Keratinocyte (primary cell): ENCODE measurements at regions not wholly inside any gene's neighbourhood (a gene's known extent, or its start where the extent isn't known, plus 50 kb on each side); places are given as distances from the start of the nearest gene placed in this dataset.
A peak's percentile ranks its signal among the peaks of the same experiment; 100 is the strongest.

Source experiments
- DNase-seq: peaks from one replicate; pipeline ENCODE4 v3.0.0-alpha.2; 2011; ENCODE audit warnings: low read depth, missing footprints, low spot score
- FAIRE-seq: peaks from 2 replicates; lab custom pipeline; 2011; peaks lifted over from hg19 to GRCh38; lab: Jason Lieb, UNC
- H2AFZ ChIP-seq: 2 replicates; pipeline ENCODE4 v1.6.0; 2012; ENCODE audit warnings: low read length, control low read depth, inconsistent platforms; ENCODE audit not compliant: control insufficient read depth
- H3K27ac ChIP-seq: 2 replicates; pipeline ENCODE4 v1.5.1; 2011; ENCODE audit warnings: low read length; ENCODE audit not compliant: control insufficient read depth, insufficient read depth
- H3K27me3 ChIP-seq: 3 replicates; pipeline ENCODE4 v1.6.0; 2011; ENCODE audit warnings: low read length; ENCODE audit not compliant: control insufficient read depth, insufficient read depth; ENCODE audit errors: extremely low read depth
- H3K36me3 ChIP-seq, 2 experiments: 2 replicates in 1 of 2; 3 replicates in 1 of 2; pipeline ENCODE4 v1.5.1; 2011; ENCODE audit warnings: low read length in 2 of 2, mild to moderate bottlenecking in 1 of 2; ENCODE audit not compliant: control insufficient read depth in 2 of 2, insufficient read depth in 2 of 2; ENCODE audit errors: extremely low read depth in 1 of 2
- H3K4me1 ChIP-seq: 3 replicates; pipeline ENCODE4 v1.5.1; 2011; ENCODE audit warnings: low read length; ENCODE audit not compliant: control insufficient read depth, insufficient read depth; ENCODE audit errors: extremely low read depth
- H3K4me2 ChIP-seq: 3 replicates; pipeline ENCODE4 v1.6.0; 2011; ENCODE audit warnings: low read depth, low read length; ENCODE audit not compliant: control insufficient read depth, insufficient read depth; ENCODE audit errors: extremely low read depth
- H3K4me3 ChIP-seq, 3 experiments: fragments of 200-600 bp in 1 of 3; sonication (generic) in 1 of 3; 2 replicates in 2 of 3; 3 replicates in 1 of 3; pipeline ENCODE4 v1.5.1; 2011 to 2016; ENCODE audit warnings: low read length in 3 of 3, mild to moderate bottlenecking in 3 of 3, control low read depth in 2 of 3, inconsistent platforms in 1 of 3, low read depth in 1 of 3, mixed read lengths in 1 of 3, mixed run types in 1 of 3, moderate library complexity in 1 of 3; ENCODE audit not compliant: control insufficient read depth in 2 of 3, insufficient read depth in 2 of 3; ENCODE audit errors: extremely low read depth in 1 of 3
- H3K79me2 ChIP-seq: 2 replicates; pipeline ENCODE4 v1.6.0; 2012; ENCODE audit warnings: low read length; ENCODE audit not compliant: control insufficient read depth, insufficient read depth
- H3K9ac ChIP-seq: 3 replicates; pipeline ENCODE4 v1.6.0; 2011; ENCODE audit warnings: low read length; ENCODE audit not compliant: control insufficient read depth, insufficient read depth; ENCODE audit errors: extremely low read depth
- H3K9me1 ChIP-seq: 3 replicates; pipeline ENCODE4 v1.6.0; 2011; ENCODE audit warnings: low read length; ENCODE audit not compliant: control insufficient read depth, insufficient read depth; ENCODE audit errors: extremely low read depth
- H3K9me3 ChIP-seq: 2 replicates; pipeline ENCODE4 v1.5.1; 2012; ENCODE audit warnings: low read depth, low read length; ENCODE audit not compliant: control insufficient read depth
- H4K20me1 ChIP-seq: 3 replicates; pipeline ENCODE4 v1.6.0; 2011; ENCODE audit warnings: low read length; ENCODE audit not compliant: control insufficient read depth, insufficient read depth; ENCODE audit errors: extremely low read depth
- EZH2 ChIP-seq: IDR thresholded peaks from one replicate; pipeline ENCODE4 v1.6.1; 2012; ENCODE audit warnings: inconsistent platforms, mild to moderate bottlenecking, low read length, moderate library complexity
- dilution Hi-C: fragments of 300-500 bp; cut with MboI; formaldehyde crosslinking; loops from one replicate; pipeline ENCODE4 v1.7.0; 2020; ENCODE audit warnings: low sequenced_read_pairs; ENCODE audit not compliant: extremely low pct_ligation_motif_present
- TF ChIP-seq, protein P1 (sequence below), 3 experiments: IDR thresholded peaks in 1 of 3; conservative IDR thresholded peaks in 1 of 3; optimal IDR thresholded peaks in 1 of 3; 2 replicates in 2 of 3; 3 replicates in 1 of 3; pipeline versions ENCODE3 to v1.5.1; 2011; ENCODE audit warnings: low read length in 3 of 3, mild to moderate bottlenecking in 3 of 3, moderate library complexity in 2 of 3, control low read depth in 1 of 3, inconsistent platforms in 1 of 3; ENCODE audit not compliant: insufficient read depth in 2 of 3; ENCODE audit errors: extremely low read depth in 1 of 3

GRCh38 chr2:78540255-78540654 is 485.2 kb upstream of the REG3G start:
- Histone ChIP-seq H3K4me3 (no peak overlapping the region), H3K36me3 (no peaks in the 10 kb centered on the region), H3K79me2 (no peaks in the 10 kb centered on the region), H3K9ac (no peak overlapping the region), H3K4me2 (no peak overlapping the region), H4K20me1 (no peaks in the 10 kb centered on the region), H3K27ac (no peak overlapping the region), H3K9me1 (no peaks in the 10 kb centered on the region), H3K4me1 (no peaks in the 10 kb centered on the region), H3K9me3 (no peaks in the 10 kb centered on the region), H3K27me3 (no peaks in the 10 kb centered on the region), H2AFZ (no peak overlapping the region)
- no peak for FAIRE-seq
- no peak for DNase-seq
- TF ChIP-seq EZH2 = no peak
- dilution Hi-C loops = no loop called here

DNA sequence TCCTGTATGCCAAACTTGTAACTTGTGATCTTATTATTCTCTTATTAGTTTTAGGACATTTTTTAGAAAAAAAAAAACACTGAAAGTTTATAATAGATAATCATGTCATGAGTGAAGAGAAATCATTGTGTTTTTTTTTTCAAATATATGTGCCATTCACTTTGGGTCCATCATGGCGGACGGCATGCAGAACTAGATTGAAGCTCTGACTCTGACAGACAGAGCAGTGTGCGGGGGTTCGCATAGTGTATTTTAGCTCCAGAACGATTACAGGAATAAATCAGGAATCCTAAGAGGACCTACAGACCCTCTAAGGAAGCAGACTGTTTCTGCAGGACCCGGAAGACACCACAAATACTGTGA is 484.4 kb upstream of the REG3G start:
- H4K20me1 ChIP-seq = no peaks in the 10 kb centered on the region
- no peaks in the 10 kb centered on the region for H3K9me3 ChIP-seq
- no peak overlapping the region for H3K27ac ChIP-seq
- H3K4me3 ChIP-seq = peak overlapping the region in 1 of 3 experiments; percentile 36
- TF ChIP-seq, protein P1, sequence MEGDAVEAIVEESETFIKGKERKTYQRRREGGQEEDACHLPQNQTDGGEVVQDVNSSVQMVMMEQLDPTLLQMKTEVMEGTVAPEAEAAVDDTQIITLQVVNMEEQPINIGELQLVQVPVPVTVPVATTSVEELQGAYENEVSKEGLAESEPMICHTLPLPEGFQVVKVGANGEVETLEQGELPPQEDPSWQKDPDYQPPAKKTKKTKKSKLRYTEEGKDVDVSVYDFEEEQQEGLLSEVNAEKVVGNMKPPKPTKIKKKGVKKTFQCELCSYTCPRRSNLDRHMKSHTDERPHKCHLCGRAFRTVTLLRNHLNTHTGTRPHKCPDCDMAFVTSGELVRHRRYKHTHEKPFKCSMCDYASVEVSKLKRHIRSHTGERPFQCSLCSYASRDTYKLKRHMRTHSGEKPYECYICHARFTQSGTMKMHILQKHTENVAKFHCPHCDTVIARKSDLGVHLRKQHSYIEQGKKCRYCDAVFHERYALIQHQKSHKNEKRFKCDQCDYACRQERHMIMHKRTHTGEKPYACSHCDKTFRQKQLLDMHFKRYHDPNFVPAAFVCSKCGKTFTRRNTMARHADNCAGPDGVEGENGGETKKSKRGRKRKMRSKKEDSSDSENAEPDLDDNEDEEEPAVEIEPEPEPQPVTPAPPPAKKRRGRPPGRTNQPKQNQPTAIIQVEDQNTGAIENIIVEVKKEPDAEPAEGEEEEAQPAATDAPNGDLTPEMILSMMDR (optimal IDR thresholded peaks at IDR 0.05 in 1 of 3, IDR thresholded peaks at IDR 0.05 in 1 of 3, conservative IDR thresholded peaks at IDR 0.05 in 1 of 3; ENCODE audit: extremely low read depth in 1 of 3, insufficient read depth in 2 of 3, low read length in 3 of 3) = no peak
- no peak for TF ChIP-seq EZH2
- no peaks in the 10 kb centered on the region for H3K4me1 ChIP-seq
- H3K4me2 ChIP-seq = no peak overlapping the region
- peak overlapping the region; percentile 56 for H3K9ac ChIP-seq
- no peaks in the 10 kb centered on the region for H3K27me3 ChIP-seq
- DNase-seq (no peak), FAIRE-seq (no peak)
- H3K36me3 ChIP-seq = no peaks in the 10 kb centered on the region
- H3K9me1 ChIP-seq = no peaks in the 10 kb centered on the region
- H2AFZ ChIP-seq = no peak overlapping the region
- H3K79me2 ChIP-seq = no peaks in the 10 kb centered on the region
- dilution Hi-C loops = no loop called here
